ENCODE measurements at regions not wholly inside any gene's neighbourhood (a gene's known extent, or its start where the extent isn't known, plus 50 kb on each side); places are given as distances from the start of the nearest gene placed in this dataset.

DNA sequence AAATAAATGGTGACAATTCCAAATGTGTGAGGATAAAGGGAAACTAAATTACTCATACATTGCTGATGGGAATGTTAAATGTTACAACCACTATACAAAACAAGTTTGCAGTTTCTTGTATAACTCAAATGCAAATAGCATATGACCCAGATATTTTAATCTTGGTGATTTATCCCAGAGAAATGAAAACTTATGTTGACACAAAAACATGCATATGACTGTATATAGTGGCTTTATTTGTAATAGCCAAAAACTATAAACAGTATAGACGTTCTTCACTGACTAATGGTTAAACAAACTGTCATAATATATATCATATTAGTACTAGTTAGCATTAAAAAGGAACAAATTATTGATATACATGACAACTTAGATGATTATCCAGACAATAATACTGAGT, 619.2 kb downstream of the PDHA2 start:
- TF ChIP-seq, protein P1, sequence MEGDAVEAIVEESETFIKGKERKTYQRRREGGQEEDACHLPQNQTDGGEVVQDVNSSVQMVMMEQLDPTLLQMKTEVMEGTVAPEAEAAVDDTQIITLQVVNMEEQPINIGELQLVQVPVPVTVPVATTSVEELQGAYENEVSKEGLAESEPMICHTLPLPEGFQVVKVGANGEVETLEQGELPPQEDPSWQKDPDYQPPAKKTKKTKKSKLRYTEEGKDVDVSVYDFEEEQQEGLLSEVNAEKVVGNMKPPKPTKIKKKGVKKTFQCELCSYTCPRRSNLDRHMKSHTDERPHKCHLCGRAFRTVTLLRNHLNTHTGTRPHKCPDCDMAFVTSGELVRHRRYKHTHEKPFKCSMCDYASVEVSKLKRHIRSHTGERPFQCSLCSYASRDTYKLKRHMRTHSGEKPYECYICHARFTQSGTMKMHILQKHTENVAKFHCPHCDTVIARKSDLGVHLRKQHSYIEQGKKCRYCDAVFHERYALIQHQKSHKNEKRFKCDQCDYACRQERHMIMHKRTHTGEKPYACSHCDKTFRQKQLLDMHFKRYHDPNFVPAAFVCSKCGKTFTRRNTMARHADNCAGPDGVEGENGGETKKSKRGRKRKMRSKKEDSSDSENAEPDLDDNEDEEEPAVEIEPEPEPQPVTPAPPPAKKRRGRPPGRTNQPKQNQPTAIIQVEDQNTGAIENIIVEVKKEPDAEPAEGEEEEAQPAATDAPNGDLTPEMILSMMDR (IDR thresholded peaks at IDR 0.05; ENCODE audit: insufficient read depth, low read length) = no peak
- TF ChIP-seq POLR2AphosphoS5 (IDR thresholded peaks at IDR 0.05; ENCODE audit: low read depth) = no peak
- TF ChIP-seq GABPA (IDR thresholded peaks at IDR 0.05; ENCODE audit: low read depth) = no peak
- TF ChIP-seq, protein P2, sequence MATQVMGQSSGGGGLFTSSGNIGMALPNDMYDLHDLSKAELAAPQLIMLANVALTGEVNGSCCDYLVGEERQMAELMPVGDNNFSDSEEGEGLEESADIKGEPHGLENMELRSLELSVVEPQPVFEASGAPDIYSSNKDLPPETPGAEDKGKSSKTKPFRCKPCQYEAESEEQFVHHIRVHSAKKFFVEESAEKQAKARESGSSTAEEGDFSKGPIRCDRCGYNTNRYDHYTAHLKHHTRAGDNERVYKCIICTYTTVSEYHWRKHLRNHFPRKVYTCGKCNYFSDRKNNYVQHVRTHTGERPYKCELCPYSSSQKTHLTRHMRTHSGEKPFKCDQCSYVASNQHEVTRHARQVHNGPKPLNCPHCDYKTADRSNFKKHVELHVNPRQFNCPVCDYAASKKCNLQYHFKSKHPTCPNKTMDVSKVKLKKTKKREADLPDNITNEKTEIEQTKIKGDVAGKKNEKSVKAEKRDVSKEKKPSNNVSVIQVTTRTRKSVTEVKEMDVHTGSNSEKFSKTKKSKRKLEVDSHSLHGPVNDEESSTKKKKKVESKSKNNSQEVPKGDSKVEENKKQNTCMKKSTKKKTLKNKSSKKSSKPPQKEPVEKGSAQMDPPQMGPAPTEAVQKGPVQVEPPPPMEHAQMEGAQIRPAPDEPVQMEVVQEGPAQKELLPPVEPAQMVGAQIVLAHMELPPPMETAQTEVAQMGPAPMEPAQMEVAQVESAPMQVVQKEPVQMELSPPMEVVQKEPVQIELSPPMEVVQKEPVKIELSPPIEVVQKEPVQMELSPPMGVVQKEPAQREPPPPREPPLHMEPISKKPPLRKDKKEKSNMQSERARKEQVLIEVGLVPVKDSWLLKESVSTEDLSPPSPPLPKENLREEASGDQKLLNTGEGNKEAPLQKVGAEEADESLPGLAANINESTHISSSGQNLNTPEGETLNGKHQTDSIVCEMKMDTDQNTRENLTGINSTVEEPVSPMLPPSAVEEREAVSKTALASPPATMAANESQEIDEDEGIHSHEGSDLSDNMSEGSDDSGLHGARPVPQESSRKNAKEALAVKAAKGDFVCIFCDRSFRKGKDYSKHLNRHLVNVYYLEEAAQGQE (IDR thresholded peaks at IDR 0.05; ENCODE audit: insufficient replicate concordance, low read depth) = no peak

Measured in HL-60 (cell line).